Prostate gland (tissue), 2 donors: ENCODE measurements at regions not wholly inside any gene's neighbourhood (a gene's known extent, or its start where the extent isn't known, plus 50 kb on each side); places are given as distances from the start of the nearest gene placed in this dataset.

Experiments
- DNase-seq: peaks from one replicate; pipeline ENCODE4 v3.0.0-alpha.2; 2019; ENCODE audit warnings: low spot score
- H3K27ac ChIP-seq, 2 donors: fragments of 200-600 bp; sonication (generic); 2 replicates each; pipeline ENCODE4 v1.5.1; 2017 to 2019
- H3K27me3 ChIP-seq: fragments of 200-600 bp; sonication (generic); replicated peaks from 2 replicates; pipeline ENCODE4 v1.5.1; 2019; ENCODE audit not compliant: insufficient read depth
- H3K36me3 ChIP-seq, 2 donors: fragments of 200-600 bp; sonication (generic); 1 replicate in 1 of 2; 2 replicates in 1 of 2; pipeline versions ENCODE4 v1.5.1 to v1.8.1; 2017 to 2019
- H3K4me1 ChIP-seq: fragments of 200-600 bp; sonication (generic); replicated peaks from 2 replicates; pipeline ENCODE4 v1.5.1; 2019
- H3K4me3 ChIP-seq, 2 donors: fragments of 200-600 bp; sonication (generic); 2 replicates each; pipeline ENCODE4 v1.5.1; 2017 to 2019
- H3K9me3 ChIP-seq: fragments of 200-600 bp; sonication (generic); 2 replicates; pipeline ENCODE4 v1.5.1; 2017
- POLR2A ChIP-seq: fragments of 450-650 bp; IDR thresholded peaks from one replicate; pipeline ENCODE4 v1.6.1; 2016; ENCODE audit warnings: antibody characterized with exemption, mild to moderate bottlenecking
- POLR2AphosphoS5 ChIP-seq: sonication (generic); formaldehyde crosslinking; IDR thresholded peaks from one replicate; pipeline ENCODE4 v1.6.1; 2017; ENCODE audit warnings: antibody characterized with exemption
- WGBS: methylation state at CpG from one replicate; pipeline ENCODE4 v1.1.5; 2018; 5-methylcytosine and 5-hydroxymethylcytosine counted together
- intact Hi-C: fragments of 100-400 bp; cut with DNase I; formaldehyde crosslinking; loops from one replicate; pipeline ENCODE4 v1.14.2; 2022
- TF ChIP-seq, protein P1 (sequence below), 4 experiments: fragments of 200-600 bp in 2 of 4; fragments of 450-650 bp in 2 of 4; sonication (generic) in 2 of 4; IDR thresholded peaks; 1 replicate in 3 of 4; 2 replicates in 1 of 4; pipeline ENCODE4 v1.5.1; 2016 to 2019; ENCODE audit warnings: antibody characterized with exemption in 4 of 4, mild to moderate bottlenecking in 2 of 4, moderate library complexity in 2 of 4

DNA sequence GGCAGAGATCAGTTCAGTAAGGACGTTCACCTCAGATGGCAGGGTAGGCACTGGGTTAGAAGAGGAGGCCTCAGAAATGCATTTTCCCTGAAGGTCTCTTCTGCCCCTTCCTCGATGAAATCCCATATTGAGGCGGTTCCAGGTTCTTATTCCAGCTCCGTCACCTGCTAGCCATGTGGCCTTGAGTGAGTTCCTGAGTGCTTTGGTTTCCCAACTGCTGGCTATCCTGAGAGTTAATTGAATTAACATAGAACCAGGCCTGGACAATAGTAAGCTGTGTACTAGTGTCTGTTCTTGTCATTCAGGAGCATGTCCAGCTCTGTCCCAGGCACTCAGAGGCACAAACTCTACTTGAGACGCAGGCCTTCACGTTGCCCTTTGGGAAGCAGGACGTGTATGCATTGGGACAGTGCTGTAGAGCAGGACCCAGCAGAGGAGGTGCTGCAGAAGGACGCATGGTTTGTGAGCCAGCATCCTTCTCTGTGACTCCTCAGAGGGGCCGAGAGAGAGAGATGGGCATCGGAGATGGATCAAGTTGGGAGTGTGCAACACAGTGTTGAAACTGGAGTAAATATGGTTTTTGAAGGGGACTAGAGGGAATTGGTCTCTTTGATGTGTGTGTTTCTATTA is 114.2 kb downstream of the ASB7 start:
- Histone ChIP-seq H3K36me3 (no peaks in the 10 kb centered on the region), H3K27ac (no peak overlapping the region), H3K9me3 (no peaks in the 10 kb centered on the region), H3K4me1 (peaks cover 4% of the 10 kb centered on the region), H3K4me3 (no peak overlapping the region), H3K27me3 (no peaks in the 10 kb centered on the region)
- intact Hi-C loops = no loop called here
- TF ChIP-seq POLR2A (no peak), POLR2AphosphoS5 (no peak)
- TF ChIP-seq, protein P1, sequence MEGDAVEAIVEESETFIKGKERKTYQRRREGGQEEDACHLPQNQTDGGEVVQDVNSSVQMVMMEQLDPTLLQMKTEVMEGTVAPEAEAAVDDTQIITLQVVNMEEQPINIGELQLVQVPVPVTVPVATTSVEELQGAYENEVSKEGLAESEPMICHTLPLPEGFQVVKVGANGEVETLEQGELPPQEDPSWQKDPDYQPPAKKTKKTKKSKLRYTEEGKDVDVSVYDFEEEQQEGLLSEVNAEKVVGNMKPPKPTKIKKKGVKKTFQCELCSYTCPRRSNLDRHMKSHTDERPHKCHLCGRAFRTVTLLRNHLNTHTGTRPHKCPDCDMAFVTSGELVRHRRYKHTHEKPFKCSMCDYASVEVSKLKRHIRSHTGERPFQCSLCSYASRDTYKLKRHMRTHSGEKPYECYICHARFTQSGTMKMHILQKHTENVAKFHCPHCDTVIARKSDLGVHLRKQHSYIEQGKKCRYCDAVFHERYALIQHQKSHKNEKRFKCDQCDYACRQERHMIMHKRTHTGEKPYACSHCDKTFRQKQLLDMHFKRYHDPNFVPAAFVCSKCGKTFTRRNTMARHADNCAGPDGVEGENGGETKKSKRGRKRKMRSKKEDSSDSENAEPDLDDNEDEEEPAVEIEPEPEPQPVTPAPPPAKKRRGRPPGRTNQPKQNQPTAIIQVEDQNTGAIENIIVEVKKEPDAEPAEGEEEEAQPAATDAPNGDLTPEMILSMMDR (IDR thresholded peaks at IDR 0.05) = no peak
- 93% methylated on average over 10 of the region's 10 CpGs for WGBS
- no peak for DNase-seq

DNA sequence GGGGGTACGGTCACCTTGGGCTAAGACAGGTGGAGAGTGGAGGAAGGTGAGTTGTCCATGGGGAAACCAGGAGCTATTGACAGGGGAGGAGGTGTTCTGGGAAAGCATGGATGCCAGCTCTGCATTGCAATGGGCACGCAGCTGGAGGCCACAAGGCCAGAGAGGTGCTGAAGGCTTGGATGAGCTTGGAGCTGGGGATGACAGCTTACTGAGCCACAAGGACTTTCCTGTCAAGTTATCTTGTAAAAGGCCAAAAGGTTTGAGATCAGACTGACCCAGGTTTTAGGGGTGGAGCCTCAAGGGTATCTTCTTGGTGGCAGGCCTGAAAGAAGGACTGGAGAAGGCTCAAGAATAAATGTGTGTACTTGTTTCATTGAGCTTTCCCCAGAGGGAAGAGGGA is 115.2 kb downstream of the ASB7 start:
- H3K27me3 ChIP-seq = no peaks in the 10 kb centered on the region
- TF ChIP-seq, protein P1 (IDR thresholded peaks at IDR 0.05) = no peak
- TF ChIP-seq POLR2AphosphoS5 = no peak
- no peak for TF ChIP-seq POLR2A
- no peak overlapping the region for H3K27ac ChIP-seq
- no peaks in the 10 kb centered on the region for H3K9me3 ChIP-seq
- intact Hi-C loops = no loop called here
- no peaks in the 10 kb centered on the region for H3K36me3 ChIP-seq
- no peak overlapping the region for H3K4me3 ChIP-seq
- H3K4me1 ChIP-seq = peaks cover 9% of the 10 kb centered on the region
- no peak for DNase-seq
- 97% methylated on average over 2 of the region's 2 CpGs for WGBS

DNA sequence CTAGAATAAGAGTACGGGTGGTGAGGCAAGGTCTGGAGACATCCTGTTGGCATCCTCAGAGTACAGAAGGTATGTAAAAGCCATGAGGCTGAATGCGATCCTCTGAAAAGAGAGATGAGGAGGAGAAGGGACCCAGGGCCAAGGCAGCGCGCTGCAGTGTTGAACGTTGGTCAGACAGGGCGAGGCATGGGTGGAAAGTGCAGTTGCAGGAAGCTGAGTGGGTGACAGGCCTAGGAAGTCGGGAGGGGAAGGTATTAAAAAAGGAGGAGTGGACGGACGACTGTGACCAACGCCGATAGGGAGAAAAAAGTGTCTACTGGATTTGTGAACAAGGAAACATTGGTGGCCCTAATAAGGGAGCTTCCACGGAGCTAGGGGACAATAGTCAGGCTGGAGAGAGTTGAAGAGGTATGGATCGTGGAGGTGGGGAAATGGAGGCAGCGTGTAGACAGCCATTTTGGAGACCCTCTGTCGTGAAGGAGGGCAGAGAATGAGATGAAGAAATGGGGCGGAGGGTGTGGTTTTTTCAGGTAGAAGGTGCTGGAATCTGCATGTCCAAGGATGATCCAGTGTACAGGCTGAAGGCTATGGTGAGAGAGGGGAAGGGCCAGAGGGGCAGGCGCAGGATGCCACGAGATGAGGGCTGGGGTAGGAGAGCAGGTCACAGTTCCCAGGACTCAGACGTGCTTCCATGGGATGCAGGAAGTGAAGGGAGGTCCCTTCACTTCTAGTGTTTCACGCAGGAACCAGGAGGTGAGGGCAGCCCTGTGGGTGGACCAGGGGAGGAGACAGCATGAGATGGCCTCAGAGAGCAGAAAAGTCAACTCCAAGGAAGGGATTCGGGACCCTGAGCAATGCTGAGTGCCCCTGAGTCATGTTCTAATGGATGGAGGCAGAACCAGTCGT is 115.9 kb downstream of the ASB7 start:
- no peak for TF ChIP-seq POLR2A
- Histone ChIP-seq H3K9me3 (no peaks in the 10 kb centered on the region), H3K4me1 (peaks cover 13% of the 10 kb centered on the region), H3K27me3 (no peaks in the 10 kb centered on the region), H3K36me3 (no peaks in the 10 kb centered on the region), H3K4me3 (no peak overlapping the region), H3K27ac (no peak overlapping the region)
- intact Hi-C loops = no loop called here
- WGBS = 89% methylated on average over 22 of the region's 22 CpGs
- DNase-seq = no peak

DNA sequence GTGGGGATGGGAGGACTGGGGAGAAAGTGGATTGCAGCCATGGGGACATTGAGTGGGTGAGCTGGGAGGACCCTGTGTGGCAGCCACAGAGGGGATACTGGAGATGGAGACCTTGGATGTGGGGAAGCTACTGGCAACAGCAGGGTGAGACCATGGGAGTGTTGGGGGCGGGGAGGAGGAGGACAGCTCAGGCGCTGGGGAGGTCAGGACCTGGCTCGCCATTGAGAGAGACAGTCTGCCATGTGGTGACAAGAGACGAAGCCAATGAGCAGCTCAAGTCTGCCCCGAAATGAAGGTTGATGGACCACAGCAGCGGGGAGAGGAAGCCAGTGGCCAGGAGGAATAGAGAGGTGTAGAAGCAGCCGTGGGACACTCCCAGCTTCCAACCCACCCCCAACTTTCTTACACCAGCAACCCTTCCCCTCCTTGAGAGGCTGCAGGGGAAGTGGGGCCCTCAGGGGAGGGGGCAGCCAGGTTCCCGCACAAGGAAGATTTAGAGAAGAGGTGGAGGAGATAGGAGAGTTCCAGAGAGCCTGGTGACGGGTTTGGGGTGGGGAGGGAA is 118.1 kb downstream of the ASB7 start:
- H3K27me3 ChIP-seq = no peaks in the 10 kb centered on the region
- H3K9me3 ChIP-seq = no peaks in the 10 kb centered on the region
- H3K36me3 ChIP-seq = no peaks in the 10 kb centered on the region
- intact Hi-C loops = no loop called here
- peak overlapping the region; percentile 88 to 96 for H3K27ac ChIP-seq
- 84% methylated on average over 9 of the region's 9 CpGs for whole genome bisulfite sequencing
- DNase-seq = no peak
- TF ChIP-seq POLR2AphosphoS5 (no peak), POLR2A (no peak)
- TF ChIP-seq, protein P1 (IDR thresholded peaks at IDR 0.05) = no peak
- H3K4me3 ChIP-seq = no peak overlapping the region
- H3K4me1 ChIP-seq = peaks cover 13% of the 10 kb centered on the region

DNA sequence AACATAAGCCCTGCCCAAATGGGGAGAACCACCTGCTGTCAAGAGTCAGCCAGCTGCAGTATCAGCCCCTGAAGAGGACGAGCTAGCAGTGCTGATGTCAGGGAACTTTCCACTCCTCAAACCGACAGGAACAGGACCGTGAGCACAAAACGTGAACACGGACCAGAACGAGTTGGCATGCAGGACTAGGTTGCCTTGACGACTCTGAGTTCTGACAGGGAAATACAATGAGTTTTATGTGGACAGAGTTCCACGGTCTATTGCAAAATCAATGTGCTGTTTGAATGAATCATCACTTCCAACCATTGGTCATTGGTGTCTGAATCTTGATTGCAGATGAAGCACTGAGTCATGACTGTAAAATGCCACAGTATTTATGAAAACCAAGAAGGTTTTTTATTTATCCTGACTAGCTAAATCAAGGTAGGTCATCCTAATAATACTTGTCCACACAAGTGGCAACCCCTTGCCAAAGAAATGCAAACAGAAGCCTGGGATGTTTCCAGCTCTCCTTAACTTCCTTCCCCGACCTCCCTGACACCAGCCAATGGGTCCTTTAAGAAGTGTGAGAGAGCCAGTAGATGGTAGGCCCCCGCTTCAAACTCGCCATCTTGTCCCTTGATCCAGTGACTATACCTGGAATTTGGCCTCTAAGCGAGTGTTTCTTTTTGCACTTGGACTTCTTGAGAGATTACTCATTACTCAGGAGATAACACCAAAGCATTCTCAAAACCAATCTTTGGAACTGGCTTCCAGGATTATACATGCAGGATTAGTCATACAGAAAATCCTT is 119.6 kb downstream of the ASB7 start:
- Histone ChIP-seq H3K27me3 (no peaks in the 10 kb centered on the region), H3K27ac (peak overlapping the region; percentile 88 to 96), H3K9me3 (no peaks in the 10 kb centered on the region), H3K36me3 (no peaks in the 10 kb centered on the region), H3K4me3 (no peak overlapping the region), H3K4me1 (peaks cover 13% of the 10 kb centered on the region)
- intact Hi-C loops = no loop called here
- TF ChIP-seq POLR2AphosphoS5 = peak; percentile 98
- TF ChIP-seq, protein P1 (IDR thresholded peaks at IDR 0.05) = no peak
- 21% methylated on average over 12 of the region's 12 CpGs for WGBS
- DNase-seq = peak; percentile 95
